HFF-Myc (cell line): ENCODE measurements at regions not wholly inside any gene's neighbourhood (a gene's known extent, or its start where the extent isn't known, plus 50 kb on each side); places are given as distances from the start of the nearest gene placed in this dataset.

Experiments
- DNase-seq: peaks from one replicate; pipeline ENCODE4 v3.0.0-alpha.2; 2011; ENCODE audit warnings: low read depth; ENCODE audit errors: extremely low read depth
- H3K4me3 ChIP-seq: replicated peaks from 2 replicates; pipeline ENCODE4 v1.5.1; 2011; ENCODE audit warnings: low read depth, mild to moderate bottlenecking, control low read depth, low read length
- TF ChIP-seq, protein P1 (sequence below): IDR thresholded peaks from 2 replicates; pipeline ENCODE4 v1.5.1; 2012; ENCODE audit warnings: mild to moderate bottlenecking, low read depth, low read length, control low read depth; ENCODE audit errors: missing control alignments

DNA sequence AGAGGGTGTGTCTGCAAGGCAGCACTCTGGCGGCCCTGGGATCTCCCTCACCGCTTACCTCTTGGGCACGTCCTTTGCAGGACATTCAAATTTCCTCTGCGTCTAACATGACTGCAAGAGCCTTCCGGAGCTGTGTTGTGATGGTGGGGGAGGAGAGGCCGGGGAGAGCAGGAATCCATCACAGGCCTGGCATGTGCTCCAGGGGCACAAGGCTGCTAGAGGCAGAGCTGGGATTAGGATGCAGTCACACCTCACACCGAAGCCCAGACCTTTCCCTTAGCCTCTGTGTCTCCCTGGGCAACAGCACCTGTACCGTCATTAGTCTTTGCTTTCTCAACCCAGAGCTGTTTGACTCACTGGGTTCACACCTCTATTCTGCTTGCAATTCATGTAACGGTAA is 111.3 kb downstream of the CMPK2 start:
- DNase-seq: no peak
- TF ChIP-seq, protein P1, sequence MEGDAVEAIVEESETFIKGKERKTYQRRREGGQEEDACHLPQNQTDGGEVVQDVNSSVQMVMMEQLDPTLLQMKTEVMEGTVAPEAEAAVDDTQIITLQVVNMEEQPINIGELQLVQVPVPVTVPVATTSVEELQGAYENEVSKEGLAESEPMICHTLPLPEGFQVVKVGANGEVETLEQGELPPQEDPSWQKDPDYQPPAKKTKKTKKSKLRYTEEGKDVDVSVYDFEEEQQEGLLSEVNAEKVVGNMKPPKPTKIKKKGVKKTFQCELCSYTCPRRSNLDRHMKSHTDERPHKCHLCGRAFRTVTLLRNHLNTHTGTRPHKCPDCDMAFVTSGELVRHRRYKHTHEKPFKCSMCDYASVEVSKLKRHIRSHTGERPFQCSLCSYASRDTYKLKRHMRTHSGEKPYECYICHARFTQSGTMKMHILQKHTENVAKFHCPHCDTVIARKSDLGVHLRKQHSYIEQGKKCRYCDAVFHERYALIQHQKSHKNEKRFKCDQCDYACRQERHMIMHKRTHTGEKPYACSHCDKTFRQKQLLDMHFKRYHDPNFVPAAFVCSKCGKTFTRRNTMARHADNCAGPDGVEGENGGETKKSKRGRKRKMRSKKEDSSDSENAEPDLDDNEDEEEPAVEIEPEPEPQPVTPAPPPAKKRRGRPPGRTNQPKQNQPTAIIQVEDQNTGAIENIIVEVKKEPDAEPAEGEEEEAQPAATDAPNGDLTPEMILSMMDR: no peak
- H3K4me3 ChIP-seq: no peak overlapping the region

DNA sequence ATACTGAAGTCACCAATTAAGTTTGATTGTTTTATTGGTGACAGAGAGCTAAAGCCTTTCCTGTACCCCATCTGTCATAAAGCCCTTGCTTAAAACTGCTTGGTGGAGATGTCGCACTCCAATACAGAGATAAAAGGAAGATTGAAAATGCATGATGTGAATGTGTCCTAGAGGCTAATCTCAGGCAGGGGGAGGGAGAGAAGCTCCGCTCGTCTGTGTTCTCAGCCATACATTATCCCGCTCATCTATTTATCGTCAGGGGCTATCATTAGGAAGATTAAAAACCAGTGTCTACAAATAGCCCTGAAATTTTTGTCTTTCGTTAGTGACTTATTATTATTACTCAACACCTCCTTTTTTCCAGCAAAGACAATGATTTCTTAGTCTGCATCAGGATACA is 110.3 kb downstream of the CMPK2 start:
- DNase-seq: no peak
- TF ChIP-seq, protein P1: no peak
- H3K4me3 ChIP-seq: no peak overlapping the region

DNA sequence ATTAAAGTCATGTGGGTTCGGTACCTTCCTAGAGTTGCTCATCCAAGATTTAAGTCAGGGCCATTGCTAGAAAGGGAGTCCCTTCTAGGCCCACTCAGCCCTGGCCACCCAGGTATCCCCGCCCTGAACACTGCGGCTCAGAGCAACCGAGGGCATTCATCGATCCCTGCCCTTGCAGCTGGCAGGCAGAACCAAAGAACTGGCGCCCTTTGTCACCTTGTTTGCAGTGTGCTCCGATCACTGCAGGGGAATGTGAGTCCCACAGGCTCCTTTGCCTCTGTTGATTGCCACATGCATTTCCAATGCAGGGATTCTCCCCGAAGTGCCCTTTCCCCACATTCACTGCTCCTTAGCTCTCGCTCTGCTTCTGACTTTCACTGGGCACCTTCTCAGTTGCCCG is 108.5 kb downstream of the CMPK2 start:
- TF ChIP-seq, protein P1: no peak
- H3K4me3 ChIP-seq: no peak overlapping the region
- DNase-seq: no peak

DNA sequence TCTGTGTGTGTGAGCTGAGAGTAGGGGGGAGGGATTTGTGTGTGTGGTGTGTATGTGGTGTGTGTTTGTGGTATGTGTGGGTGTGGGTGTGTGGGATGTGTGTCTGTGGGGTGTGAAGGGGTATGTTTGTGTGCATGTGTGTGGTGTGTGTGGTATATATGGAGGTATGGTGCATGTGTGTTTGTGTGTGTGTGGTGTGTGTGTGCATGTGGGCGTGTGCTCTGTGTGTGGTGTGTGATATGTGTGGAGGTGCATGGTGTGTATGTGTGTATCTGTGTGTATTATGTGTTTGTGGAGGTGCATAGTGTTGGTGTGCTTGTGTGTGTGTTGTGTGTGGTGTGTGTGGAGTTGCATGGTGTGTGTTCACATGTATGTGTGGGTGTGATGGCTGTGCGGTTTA is 106.0 kb downstream of the CMPK2 start:
- no peak overlapping the region for H3K4me3 ChIP-seq
- TF ChIP-seq, protein P1: no peak
- DNase-seq: no peak

DNA sequence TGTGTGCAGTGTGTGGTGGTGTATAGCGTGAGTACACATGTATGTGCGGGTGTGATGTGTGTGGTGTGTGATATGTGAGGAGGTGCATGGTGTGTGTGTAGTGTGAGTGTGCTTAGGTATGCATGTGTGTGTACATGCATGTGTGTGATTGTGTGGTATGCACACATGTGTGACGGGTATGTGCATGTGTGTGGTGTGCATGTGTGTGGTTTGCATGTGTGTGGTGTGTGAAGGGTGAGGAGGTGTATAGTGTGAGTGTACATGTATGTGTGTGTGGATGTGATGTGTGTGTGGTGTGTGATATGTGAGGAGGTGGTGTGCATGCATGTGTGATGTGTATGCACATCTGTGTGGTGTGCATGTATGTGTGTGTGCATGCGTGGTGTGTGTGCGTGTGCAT is 105.6 kb downstream of the CMPK2 start:
- no peak overlapping the region for H3K4me3 ChIP-seq
- DNase-seq: no peak
- TF ChIP-seq, protein P1: no peak

DNA sequence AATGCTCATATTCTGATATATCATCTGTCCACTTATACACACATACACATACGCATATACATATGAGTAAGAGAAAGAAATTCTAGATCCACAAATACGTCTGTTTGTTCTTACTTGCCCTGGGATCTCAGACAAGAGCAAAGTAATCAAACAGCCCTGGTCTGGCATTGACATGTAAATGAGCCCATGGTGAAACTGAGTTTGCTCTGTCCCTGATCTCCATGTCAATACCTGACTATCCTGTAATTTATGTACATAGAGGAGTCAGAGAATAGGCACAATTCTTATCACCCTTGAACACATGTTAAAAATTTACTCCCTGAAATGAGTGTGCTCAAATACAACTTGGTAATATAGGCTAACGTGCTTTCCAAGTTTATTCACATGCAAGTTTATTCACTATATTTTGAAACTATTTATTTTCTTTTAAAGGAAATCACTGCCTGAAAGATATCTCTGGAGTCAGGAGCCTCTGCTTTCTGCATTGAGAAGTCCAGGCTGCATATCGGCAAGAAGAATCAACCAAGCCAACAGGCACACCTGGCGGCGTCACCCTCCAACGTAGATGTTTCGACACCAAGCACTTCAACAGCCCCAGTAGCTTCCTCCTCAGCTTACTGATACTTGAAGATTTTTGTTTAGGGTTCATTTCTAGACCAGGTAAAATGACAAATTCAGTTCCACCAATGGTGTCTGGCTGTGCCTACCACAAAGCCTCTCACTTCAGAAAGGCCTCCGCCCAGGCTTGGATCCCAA is 100.6 kb downstream of the CMPK2 start:
- TF ChIP-seq, protein P1: no peak
- no peak overlapping the region for H3K4me3 ChIP-seq
- no peak for DNase-seq

DNA sequence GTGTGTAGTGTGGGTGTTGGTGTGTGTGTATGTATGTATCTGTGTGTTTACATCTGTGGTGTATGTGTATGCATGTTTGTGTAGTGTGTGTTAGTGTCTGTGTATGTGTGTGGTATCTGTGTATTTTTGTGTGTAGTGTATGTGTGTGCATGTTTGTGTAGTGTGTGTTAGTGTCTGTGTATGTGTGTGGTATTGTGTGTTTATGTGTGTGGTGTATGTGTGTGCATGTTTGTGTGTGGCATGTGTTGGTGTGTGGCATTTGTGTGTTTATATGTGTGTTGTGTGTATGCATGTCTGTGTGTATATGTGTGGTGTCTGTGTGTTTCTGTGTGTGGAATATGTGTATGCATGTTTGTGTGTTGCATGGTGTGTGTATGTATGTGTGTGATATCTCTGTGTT is 96.4 kb downstream of the CMPK2 start:
- H3K4me3 ChIP-seq: no peak overlapping the region
- DNase-seq: no peak
- TF ChIP-seq, protein P1: no peak
